HG03159 (cell line): ENCODE measurements at regions not wholly inside any gene's neighbourhood (a gene's known extent, or its start where the extent isn't known, plus 50 kb on each side); places are given as distances from the start of the nearest gene placed in this dataset.
"Not testable (repeated sequence)": the region's sequence is repeated elsewhere in the genome, so short reads cannot be mapped to it uniquely, and the experiment has no call there.

ENCODE experiments used
- ATAC-seq: cut with Tn5 transposase; IDR thresholded peaks from one replicate; pipeline ENCODE4 v1.9.1; 2021; ENCODE audit warnings: mild to moderate bottlenecking, moderate library complexity; ENCODE audit not compliant: unreplicated experiment

DNA sequence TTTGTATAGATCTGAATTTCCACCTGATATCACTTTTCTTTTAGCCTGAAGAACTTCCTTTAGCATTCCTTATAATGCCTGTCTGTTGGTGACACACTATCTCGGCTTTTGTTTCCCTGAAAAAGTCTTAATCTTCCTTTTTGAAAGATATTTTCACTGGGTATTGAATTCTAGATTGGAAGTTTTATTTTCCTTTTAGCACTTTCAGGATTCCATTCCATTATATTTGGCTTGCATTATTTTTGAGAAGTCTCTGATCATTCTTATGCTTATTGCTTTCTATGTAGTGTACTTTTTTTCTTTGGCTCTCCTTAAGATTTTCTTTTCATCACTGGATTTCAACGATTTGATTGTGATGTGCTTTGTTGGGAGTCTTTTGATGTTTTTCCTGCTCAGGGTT, 510.7 kb downstream of the RWDD3 start:
- no peak for ATAC-seq

DNA sequence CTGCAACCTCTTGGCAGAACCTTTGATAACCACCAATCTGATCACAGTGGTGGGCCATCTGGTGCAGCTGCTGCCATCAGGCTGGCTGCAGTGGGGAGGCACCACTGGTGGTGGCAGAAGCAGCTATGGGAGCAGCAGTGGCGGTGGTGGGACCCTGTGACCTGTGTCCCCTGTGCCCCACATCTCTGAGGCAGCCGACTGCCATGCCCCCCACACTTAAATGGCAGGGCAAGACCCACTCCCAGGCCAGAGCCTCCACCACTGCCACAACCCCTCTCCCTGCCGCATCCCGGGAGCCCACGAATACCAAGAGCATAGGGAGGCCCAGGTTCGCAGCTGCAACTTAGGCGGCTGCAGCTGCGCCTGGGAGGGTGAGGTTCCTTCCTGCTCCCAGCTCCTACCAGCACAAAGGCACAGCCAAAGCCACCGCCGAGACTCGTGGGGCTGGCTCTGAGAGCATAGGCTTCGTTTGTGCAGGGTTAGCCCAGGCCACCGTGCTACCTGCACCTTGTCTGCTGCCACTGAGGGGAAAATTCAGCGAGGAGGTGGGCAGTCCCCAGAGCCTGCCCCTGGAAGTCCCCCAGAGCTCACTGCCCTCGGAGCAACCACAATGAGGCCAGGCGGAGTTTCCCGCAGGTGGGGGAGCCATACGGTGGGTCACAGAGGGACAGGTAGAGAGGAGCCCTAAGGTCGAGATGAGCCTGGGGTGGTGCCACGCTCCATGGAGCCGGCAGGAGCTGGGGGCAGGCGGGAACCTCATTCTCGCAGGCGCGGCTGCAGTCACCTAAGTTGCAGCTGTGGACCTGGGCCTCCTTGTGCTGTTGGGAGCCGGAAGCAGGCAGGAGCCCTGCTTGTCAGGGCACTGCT, 518.7 kb downstream of the RWDD3 start:
- no peak for ATAC-seq

DNA sequence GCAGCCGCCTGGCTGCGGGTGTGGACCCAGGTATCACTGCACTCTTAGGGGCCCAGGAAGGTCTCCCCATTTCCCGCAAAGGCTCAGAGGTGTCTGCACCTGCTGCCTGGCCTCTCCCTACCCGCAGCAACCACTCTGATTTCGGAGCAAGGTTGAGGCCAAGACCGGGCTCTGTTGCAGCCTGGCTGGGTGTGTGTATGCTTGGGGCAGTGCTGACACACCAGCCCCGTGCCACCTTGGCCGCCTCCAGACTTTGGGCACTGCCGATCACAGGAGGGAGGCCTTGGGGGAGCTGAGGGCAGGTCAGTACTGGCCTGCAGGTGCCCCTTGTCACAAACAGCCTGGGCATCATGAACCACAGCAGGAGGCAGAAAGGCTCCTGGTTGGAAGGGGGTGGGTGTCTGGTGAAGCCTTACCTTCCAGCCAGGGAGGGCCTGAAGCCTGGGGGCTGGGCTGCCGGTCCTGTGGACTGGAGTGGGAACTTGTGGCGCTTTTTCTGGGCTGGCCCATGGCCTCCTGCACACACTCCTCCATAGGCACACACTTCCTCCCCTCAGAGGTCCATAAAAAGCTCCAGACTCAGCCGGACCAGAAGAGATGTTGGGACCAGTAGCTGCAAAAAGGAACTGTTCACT, 519.5 kb downstream of the RWDD3 start:
- ATAC-seq: no peak

DNA sequence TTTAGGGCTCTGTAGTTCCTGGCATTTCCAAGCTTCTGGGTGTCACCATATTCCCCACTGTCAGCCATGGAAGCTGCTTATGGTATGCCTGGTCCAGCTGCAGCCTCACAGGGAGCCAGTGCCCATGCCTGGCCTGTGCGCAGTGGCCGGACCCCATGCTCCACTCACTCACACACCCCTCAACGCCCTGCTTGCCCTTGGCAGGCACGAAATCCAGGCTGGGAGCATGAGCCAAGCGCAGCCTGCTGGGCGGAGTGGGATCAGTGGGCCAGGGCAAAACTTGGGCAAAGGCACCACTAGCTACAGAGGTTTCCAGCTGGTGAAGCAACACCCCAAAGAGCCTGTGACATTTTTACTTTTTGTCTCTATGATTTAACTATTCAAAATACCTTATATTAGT, 520.4 kb downstream of the RWDD3 start:
- no peak for ATAC-seq

DNA sequence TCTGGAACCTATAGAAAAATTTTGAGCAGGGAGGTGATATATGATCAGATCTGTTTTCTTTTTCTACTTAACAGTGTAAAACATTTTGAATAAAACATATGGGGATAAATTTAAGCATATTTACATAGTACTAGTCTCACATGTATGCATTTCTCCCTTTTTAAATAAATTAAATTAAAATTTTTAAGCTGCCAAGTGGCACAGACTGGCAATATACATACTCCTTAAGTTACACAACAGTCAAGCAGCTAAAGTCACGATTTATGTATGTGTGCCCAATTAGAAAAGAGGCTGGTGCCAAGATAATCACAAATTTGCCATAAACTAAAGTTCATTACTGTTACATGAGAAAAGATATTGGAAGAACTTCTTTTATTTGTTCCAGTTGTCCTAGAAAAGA, 532.0 kb downstream of the RWDD3 start:
- ATAC-seq: no peak

DNA sequence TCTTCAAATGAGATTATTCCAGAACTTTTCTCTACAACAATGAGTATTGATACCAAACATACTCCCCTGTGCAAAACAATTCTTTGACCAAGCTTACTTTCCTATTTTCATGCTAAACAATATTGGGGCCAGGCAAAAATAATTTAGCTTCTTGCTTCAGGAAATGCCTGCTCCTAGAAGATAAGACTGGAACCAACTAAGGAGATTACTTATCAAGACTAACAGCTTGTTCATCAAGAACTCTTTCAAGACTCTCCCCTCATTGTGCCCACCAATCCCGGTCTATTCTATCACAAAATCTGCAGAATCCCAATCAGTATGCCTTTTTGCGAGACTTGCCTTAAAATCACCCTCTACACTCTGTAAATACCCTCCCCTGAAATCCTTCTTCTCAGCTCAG, 536.6 kb downstream of the RWDD3 start:
- ATAC-seq: no peak

DNA sequence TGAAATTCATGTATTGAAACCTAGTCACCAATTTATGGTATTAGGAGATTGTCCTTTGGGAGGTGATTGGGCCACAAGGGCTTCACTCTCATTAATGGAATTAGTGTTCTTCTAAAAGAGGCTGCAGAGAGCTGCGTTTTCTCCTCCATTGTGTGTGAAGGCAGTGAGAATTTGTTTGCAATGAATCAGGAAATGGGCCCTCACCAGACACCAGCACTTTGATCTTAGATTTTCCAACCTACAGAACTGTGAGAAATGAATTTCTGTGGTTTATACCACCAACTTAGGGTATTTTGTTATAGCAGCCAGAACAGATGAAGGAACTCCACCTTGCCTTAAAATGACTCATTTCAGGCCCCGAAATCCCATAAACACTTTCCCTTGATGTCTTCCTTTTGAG, 544.2 kb downstream of the RWDD3 start:
- no peak for ATAC-seq

DNA sequence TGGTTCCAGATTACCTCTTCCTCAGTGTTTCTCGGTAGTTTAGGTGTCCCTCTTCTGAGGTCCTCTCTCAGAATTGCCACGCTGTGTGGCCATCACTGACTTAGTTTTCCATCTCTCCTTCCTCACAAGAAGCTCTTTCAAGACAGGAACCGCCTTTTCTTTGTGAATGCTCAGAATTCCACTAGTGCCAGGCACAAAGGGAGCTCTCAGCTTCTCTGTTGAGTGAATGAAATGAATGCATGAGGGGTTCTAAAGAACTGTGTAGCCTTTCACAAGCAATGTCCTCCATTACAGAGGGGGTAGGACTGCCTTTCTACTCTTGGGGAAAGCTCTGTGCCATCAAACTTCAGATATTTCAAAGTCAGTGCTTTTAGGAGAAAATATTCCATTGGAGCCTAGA, 546.8 kb downstream of the RWDD3 start:
- no peak for ATAC-seq

DNA sequence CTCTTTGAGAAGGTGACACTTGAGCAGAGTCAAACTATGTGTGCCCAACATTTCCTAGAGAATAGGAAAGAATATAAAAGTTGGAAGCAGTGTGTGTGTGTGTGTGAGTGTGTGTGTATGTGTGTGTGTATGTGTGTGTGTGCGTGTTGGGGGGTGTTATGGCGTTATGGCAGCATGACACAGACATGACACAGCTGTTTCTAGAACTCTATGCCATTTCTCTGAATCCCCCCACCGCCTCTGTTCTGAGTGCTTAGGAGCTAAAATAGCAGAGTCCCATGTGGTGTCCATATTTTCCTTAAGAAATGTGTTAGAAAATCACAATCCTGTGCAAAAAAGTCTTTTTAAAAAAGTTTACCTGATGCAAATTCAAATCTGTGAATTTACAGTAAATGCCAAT, 556.1 kb downstream of the RWDD3 start:
- ATAC-seq: no peak

DNA sequence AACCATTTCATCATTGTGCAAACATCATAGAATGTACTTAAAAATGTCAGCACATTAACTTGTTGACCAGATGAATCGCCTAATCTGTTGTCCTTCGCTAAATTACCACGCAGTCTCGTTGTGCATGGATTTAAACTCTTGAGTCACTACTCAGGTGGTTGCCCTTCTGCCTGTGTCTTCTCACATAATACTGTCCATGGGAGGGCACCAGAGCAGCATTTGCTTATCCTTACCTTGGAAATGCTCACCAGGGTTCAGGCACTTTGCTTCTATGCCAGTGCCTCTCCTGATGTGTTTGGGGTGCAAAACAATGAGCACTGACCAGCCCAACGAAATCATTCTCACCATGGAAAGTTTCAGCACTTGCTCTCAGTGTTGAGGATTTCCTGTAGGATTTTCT, 559.9 kb downstream of the RWDD3 start:
- ATAC-seq: no peak

DNA sequence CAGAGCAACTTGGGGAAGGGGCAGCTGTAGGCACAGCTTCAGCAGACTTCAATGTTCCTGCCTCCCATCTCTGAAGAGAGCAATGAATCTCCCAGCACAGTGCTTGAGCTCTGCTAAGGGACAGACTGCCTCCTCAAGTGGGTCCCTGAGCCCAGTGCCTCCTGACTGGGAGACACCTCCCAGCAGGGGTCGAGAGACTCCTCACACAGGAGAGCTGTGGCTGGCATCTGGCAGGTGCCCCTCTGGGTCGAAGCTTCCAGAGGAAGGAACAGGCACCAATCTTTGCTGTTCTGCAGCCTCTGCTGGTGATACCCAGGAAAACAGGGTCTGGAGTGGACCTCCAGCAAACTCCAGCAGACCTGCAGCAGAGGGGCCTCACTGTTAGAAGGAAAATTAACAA, 563.8 kb downstream of the RWDD3 start:
- not testable (repeated sequence) for ATAC-seq

DNA sequence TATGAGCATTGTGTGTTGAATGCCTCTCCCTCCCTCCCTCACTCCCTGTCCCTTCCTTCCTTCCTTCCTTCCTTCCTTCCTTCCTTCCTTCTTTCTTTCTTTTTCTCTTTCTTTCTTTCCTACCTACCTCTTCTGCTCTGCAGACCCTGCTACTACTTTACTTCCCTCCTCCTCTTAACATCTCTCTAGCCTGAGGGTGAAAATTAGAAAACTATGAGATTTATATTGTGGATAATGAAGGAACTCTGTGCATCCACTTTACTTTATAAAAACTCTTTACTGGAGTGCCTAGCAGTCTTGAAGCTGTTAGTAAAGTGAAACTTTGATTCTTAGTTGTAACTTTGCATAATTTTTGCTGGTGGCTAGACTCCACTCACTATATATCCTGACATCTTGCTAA, 572.2 kb downstream of the RWDD3 start:
- no peak for ATAC-seq

DNA sequence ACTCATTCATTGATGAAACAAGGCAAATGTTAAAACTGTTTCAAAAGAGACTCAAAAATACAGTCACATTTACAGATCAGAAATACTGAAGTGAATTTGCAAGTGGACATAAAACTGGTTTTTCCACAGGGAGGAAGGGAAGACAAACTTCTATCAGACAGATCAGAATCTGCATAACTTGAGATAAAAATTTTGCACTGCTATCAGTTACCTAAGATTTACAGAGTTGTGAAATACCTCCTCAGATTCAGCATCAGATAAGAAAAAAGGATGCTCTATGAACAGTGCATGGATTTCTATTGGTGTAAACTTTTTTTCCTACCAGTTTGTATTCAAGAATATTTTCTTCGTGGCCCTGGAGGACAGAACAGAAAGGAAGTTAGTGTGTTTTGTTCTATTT, 575.4 kb downstream of the RWDD3 start:
- ATAC-seq: no peak

DNA sequence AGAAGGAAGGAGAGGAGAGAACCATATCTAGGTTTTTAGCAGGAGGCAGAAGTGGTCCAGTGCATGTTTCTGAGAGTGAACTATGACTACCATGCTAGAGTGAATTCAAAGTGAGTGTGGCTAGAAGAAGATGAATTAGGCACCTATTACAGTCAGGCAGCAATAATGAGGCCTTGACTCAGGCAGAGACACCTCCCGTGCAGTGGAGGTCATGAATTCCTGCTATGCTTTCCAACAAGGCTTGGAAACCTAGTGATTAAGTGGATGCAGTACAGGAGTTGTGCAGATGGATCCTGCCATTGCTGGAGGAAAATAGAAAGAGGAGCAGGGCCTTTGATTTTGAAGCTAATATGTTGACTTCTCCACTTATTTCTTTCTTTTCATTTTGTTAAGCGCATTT, 581.5 kb downstream of the RWDD3 start:
- no peak for ATAC-seq

DNA sequence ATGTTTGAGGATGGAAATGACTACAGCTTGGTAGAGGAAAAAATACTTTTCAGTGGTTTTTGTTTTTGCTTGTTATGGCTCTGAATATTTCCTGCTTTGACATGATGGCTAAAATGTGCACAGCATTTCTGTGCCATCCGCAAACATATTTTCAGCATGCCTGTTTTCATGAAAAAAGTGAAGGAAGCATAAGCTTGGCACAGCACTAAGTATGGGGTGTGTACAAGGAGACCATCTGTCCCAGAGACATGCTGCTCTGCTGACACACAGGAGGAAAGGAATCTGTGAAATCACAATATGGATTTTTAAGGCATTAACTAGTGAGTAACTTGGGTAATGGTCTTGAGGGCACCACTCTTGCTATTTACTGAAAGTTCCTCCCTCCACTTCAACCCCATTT, 595.5 kb downstream of the RWDD3 start:
- ATAC-seq: no peak

DNA sequence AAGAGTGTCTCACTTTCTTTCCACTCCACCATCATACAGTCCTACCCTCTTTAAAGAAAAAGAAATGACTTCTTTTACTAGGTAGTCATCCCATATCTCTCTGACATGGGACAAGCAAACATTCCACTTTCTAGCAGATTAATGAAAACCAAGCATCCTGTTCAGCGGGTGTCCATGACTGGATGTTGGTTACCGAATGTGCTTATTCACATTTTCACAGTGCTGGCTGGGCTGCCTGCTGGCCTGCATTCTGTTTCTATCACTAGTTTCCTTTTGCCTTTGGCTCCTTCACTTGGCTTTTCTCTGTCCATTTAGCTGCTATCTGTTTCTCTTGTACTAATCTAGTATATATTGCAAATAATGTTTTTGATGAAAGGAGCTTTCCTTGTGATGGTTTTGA, 598.4 kb downstream of the RWDD3 start:
- ATAC-seq: no peak

DNA sequence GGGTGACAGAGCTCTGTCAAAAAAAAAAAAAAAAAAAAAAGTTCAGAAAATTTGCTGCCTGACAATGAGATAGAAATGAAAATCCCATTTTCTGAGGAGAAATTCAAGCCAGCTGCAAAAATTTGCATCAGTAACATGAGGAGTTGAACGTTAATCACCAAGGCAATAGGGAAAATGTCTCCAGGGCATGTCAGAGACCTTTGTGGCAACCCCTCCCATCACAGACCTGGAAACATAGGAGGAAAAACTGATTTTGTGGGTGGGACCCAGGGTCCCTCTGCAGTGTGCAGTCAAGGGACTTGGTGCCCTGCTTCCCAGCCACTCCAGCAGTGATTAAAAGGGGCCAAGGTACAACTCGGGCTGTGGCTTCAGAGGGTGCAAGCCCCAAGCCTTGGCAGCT, 615.4 kb downstream of the RWDD3 start:
- ATAC-seq: no peak

DNA sequence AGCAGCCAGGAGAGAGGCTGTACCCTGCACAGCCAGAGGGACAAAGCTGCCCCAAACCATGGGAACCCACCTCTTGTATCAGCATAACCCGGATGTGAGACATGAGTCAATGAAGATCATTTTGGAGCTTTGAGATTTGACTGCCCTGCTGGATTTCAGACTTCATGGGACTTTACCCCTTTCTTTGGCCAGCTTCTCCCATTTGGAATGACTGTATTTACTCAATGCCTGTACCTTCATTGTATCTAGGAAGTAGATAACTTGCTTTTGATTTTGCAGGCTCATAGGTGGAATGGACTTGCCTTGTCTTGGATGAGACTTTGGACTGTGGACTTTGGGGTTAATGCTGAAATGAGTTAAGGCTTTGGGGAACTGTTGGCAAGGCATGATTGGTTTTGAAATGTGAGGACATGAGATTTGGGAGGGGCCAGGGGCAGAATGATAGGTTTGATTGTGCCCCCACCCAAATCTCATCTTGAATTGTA, 616.2 kb downstream of the RWDD3 start:
- no peak for ATAC-seq

DNA sequence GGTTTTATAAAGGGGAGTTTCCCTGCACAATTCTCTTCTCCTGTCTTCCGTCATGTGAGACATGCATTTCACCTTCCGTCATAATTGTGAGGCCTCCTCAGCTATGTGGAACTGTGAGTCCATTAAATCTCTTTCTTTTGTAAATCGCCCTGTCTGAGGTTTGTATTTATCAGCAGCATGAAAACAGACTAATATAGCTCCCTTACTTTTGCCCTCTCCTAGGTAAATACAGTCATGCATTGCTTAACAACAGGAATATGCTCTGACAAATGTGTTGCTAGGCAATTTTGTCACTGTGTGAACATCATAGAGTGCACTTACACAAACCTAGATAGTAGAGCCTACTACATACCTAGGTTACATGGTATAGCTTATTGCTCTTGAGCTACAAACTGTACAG, 616.8 kb downstream of the RWDD3 start:
- ATAC-seq: no peak

DNA sequence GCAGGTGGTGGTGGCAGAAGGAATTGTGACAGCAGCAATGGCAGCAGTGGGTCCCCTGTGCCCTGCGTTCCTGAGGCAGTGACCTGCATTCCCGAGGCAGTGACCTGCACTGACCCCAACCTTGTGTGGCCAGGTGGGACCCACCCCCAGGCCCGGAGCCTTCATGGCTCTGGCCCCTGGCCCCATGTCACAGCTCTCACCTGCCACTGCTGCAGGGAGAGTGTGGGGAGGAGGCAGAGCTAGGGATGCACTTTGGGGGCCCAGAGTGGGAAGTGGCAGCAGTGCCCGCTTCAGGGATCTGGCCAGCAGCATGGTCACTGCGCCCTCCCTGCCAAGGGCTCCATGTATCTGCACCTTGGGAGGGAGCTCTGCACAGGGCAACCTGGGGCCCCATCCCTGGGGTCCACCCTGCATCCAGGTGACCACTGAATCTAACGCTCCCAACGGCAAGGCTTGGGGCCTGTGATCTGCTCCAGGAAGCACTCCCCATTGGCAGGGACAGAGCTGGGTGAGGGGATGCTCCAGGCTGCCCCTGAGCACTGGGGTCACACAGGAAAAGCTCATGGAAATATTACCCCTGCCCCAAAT, 618.6 kb downstream of the RWDD3 start:
- no peak for ATAC-seq

DNA sequence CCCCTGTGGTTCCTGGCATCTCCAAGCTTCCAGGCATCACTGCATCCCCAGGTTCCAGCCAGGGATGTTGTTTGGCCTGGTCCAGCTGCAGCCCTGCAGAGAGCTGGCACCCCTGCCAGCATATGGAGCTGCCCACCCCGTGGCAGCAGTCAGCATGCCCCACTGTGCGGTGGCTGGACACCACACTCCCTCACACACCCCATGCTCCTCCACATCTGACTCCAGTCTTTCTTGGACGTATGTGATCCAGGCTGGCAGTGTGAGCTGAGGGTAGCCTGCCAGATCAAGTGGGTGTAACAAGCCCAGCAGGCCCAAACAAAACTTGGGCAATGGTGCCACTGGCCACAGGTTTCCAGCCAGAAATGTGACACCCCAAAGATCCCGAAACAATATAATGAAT, 620.4 kb downstream of the RWDD3 start:
- ATAC-seq: no peak

DNA sequence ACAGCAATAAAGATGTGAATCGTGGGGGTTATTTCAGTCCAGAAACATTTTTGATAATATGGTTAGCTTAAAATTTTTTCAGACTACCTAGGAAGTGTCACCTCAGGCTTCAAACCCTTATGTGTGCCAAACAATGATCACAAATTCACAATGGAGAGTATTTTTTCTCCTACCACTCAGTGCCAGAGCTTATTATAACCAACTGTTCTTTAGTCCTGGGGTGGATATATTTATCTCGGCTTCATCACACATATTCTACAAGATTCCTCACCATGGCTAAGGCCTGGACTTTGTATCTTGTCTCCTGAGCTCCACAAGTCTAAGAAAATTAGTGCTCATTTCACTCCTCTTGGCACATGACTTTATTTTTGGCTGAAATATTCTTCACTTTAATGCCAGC, 629.1 kb downstream of the RWDD3 start:
- ATAC-seq: no peak
